ENCODE measurements at regions not wholly inside any gene's neighbourhood (a gene's known extent, or its start where the extent isn't known, plus 50 kb on each side); places are given as distances from the start of the nearest gene placed in this dataset.

DNA sequence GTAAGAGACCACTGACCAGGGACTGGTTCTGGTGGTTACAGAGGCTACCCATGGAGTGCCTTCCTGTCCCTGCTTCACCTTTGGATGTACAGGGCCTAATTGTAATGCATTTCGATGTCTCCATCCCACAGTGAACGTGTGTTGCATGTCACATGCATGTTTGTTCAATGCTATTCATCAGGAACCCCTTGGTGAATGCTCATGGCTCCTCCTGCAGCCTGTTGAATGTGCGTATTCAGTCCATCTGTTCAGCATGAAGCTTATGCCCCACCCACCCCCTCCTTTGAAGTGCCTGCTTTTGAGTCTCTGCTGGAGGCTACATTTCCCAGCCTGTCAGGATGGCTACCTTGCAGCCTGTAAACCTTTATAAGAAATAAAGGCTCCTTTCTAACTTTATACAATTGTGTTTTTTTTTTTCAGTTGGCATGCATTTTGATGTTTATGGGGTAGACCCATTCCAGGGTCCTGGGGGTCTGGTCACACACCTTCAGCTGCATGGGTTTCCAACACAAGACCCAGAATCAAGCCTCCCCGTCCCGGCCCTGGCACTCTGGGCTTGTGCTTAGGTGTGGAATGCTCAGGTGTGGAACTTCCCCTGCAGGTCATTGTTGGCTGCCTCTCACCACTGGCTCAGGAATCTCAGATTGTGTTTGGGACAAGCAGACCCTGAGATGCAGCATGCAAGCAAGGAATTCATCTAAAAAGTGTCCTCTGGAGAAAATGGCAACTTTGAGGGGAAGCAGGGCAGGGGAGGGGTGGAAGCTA is 238.8 kb upstream of the HDAC4 start (continued):
- TF ChIP-seq, protein P1, sequence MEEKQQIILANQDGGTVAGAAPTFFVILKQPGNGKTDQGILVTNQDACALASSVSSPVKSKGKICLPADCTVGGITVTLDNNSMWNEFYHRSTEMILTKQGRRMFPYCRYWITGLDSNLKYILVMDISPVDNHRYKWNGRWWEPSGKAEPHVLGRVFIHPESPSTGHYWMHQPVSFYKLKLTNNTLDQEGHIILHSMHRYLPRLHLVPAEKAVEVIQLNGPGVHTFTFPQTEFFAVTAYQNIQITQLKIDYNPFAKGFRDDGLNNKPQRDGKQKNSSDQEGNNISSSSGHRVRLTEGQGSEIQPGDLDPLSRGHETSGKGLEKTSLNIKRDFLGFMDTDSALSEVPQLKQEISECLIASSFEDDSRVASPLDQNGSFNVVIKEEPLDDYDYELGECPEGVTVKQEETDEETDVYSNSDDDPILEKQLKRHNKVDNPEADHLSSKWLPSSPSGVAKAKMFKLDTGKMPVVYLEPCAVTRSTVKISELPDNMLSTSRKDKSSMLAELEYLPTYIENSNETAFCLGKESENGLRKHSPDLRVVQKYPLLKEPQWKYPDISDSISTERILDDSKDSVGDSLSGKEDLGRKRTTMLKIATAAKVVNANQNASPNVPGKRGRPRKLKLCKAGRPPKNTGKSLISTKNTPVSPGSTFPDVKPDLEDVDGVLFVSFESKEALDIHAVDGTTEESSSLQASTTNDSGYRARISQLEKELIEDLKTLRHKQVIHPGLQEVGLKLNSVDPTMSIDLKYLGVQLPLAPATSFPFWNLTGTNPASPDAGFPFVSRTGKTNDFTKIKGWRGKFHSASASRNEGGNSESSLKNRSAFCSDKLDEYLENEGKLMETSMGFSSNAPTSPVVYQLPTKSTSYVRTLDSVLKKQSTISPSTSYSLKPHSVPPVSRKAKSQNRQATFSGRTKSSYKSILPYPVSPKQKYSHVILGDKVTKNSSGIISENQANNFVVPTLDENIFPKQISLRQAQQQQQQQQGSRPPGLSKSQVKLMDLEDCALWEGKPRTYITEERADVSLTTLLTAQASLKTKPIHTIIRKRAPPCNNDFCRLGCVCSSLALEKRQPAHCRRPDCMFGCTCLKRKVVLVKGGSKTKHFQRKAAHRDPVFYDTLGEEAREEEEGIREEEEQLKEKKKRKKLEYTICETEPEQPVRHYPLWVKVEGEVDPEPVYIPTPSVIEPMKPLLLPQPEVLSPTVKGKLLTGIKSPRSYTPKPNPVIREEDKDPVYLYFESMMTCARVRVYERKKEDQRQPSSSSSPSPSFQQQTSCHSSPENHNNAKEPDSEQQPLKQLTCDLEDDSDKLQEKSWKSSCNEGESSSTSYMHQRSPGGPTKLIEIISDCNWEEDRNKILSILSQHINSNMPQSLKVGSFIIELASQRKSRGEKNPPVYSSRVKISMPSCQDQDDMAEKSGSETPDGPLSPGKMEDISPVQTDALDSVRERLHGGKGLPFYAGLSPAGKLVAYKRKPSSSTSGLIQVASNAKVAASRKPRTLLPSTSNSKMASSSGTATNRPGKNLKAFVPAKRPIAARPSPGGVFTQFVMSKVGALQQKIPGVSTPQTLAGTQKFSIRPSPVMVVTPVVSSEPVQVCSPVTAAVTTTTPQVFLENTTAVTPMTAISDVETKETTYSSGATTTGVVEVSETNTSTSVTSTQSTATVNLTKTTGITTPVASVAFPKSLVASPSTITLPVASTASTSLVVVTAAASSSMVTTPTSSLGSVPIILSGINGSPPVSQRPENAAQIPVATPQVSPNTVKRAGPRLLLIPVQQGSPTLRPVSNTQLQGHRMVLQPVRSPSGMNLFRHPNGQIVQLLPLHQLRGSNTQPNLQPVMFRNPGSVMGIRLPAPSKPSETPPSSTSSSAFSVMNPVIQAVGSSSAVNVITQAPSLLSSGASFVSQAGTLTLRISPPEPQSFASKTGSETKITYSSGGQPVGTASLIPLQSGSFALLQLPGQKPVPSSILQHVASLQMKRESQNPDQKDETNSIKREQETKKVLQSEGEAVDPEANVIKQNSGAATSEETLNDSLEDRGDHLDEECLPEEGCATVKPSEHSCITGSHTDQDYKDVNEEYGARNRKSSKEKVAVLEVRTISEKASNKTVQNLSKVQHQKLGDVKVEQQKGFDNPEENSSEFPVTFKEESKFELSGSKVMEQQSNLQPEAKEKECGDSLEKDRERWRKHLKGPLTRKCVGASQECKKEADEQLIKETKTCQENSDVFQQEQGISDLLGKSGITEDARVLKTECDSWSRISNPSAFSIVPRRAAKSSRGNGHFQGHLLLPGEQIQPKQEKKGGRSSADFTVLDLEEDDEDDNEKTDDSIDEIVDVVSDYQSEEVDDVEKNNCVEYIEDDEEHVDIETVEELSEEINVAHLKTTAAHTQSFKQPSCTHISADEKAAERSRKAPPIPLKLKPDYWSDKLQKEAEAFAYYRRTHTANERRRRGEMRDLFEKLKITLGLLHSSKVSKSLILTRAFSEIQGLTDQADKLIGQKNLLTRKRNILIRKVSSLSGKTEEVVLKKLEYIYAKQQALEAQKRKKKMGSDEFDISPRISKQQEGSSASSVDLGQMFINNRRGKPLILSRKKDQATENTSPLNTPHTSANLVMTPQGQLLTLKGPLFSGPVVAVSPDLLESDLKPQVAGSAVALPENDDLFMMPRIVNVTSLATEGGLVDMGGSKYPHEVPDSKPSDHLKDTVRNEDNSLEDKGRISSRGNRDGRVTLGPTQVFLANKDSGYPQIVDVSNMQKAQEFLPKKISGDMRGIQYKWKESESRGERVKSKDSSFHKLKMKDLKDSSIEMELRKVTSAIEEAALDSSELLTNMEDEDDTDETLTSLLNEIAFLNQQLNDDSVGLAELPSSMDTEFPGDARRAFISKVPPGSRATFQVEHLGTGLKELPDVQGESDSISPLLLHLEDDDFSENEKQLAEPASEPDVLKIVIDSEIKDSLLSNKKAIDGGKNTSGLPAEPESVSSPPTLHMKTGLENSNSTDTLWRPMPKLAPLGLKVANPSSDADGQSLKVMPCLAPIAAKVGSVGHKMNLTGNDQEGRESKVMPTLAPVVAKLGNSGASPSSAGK (IDR thresholded peaks at IDR 0.05) = no peak
- TF ChIP-seq WHSC1 (IDR thresholded peaks at IDR 0.05; ENCODE audit: low read length) = no peak
